ENCODE measurements at regions not wholly inside any gene's neighbourhood (a gene's known extent, or its start where the extent isn't known, plus 50 kb on each side); places are given as distances from the start of the nearest gene placed in this dataset.
A peak's percentile ranks its signal among the peaks of the same experiment; 100 is the strongest.

DNA sequence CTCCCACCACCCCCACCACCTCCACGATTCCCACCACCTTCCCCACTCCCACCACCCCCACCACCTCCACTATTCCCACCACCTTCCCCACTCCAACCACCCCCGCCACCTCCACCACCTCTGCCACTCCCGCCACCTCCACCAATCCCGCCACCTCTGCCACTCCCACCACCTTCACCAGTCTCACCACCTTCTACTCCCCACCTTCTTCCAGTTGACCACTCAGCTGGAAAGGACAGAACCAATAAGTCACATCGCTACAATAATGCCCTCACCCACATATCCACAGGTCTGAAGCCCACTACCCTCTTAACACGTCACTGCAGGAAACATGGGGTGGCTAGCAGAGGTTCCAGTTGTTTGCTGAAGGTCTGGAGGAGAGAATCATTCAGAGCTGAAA, 93.5 kb upstream of the PAX2 start:
- Mint-ChIP-seq H3K36me3 (ENCODE audit: low read depth) (no peaks in the 10 kb centered on the region), H3K4me3 (no peak overlapping the region), H3K9me3 (no peaks in the 10 kb centered on the region), H3K4me1 (ENCODE audit: low read depth) (peaks cover 27% of the 10 kb centered on the region), H3K27ac (no peak overlapping the region), H3K27me3 (peaks cover 78% of the 10 kb centered on the region)
- intact Hi-C loops (cut with micrococcal nuclease), result no loop called here

DNA sequence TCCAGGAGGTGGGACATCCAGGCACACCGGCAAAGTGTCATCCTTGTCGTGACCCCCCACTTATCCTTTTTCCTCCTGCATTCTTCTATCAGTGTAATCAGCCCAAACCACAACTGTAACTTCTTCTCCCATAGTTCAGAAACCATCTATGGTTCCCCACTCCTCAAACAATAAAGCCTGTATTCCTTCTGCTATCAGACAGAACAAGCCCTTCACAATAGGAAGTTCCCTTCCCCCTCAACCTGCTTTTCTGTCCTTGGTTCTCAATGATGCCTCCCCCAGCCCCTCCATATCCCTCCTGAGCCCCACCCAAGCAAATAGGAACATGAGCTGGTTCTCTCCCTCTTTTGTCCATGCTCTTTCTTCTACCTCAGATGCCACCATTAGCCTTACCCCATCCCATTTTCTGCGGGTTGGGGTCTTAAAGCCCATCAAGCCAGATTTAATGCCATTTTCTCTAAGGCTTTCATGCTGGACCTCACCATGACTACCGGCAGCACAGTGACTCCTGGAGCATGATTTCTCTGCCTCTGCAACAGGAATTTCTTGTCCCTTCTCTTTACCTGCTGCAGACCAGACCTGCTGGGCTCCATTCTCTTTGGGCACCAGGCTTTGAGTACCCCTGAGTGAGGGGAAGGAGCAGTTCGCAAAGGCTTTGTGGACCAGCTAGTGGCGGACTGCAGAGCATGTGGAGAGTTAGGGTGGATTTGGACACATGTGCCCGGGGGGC, 92.8 kb upstream of the PAX2 start:
- H3K27ac Mint-ChIP-seq, result no peak overlapping the region
- H3K4me1 Mint-ChIP-seq (ENCODE audit: low read depth), result peaks cover 27% of the 10 kb centered on the region
- intact Hi-C loops (cut with micrococcal nuclease), result no loop called here
- no peaks in the 10 kb centered on the region for H3K9me3 Mint-ChIP-seq
- peaks cover 78% of the 10 kb centered on the region for H3K27me3 Mint-ChIP-seq
- no peak overlapping the region for H3K4me3 Mint-ChIP-seq
- no peaks in the 10 kb centered on the region for H3K36me3 Mint-ChIP-seq (ENCODE audit: low read depth)

DNA sequence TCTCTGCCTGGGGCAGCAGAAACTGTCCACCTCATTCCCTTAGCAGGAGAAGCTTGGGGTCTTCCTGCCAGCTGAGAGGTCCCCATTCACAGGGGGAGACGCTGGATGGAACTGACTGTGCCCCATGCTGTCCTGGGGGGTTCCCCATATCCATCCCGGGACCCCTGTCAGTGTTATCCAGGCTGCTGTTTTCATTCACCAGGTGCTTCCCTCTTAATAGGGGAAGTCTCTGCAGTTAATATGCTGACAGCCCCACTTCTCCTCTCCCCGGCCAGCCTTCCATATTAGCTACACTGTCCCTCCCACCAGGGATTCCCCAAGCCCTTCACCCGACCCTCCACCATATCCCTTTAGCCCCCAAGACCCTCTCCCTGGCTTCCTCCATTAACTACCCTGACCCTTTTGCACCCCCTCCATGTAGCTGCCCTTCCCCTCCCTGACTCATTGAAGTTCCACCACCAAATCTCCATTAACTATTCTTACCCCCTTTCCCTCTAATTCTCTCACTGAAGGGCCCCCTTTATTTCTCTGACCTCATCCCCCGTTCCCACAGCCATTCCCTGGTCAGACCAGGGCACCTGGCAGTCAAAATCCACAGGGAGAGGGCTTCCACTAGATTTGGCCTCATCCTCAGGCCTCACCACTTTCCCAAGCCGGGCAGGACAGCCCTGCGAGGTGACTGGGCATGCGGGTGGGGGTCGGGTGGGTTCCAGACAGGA, 92.0 kb upstream of the PAX2 start:
- intact Hi-C loops (cut with micrococcal nuclease), result no loop called here
- no peak overlapping the region for H3K4me3 Mint-ChIP-seq

DNA sequence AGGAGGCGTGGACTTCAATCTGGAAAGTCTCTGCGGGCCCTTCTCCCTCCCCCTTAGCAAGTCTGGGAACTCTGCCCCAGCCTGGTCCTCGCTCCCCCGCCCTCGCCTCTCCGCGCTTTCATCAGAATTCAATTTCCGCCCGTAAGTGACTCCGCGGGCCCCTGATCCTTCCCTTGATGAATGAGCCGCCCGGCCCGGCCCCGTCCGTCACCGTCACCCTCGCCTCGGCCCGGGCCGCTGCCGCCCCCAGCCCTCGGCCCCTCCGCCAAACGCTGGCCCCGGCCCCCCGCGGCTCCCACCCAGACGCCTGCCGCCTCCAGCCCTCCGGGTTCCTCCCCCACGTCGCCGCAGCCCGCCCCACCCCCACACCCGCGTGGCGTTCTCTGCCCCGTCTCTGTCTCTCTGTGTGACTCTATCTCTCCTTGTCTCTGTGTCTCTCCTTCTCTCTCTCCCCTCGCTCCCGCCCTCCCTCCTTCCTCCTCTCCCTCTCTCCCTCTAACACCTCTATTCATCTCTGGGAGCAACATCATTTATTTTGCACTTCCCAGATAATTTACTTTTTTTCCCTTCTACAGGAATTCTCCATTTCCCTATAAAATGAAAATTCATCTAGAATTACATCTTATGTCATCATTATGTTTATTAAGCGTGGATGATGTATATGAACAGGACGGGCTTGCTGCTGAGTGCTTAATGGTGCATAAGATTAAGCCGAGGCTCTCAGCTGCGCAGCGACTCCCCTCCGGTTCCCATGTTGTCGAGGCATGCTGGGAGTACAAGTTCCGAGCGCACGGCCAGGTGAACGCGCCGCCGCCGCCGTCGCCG, 91.2 kb upstream of the PAX2 start:
- intact Hi-C loops (cut with micrococcal nuclease), result no loop called here
- Mint-ChIP-seq H3K9me3 (no peaks in the 10 kb centered on the region), H3K36me3 (ENCODE audit: low read depth) (no peaks in the 10 kb centered on the region), H3K27ac (no peak overlapping the region), H3K4me3 (peak overlapping the region; percentile 25), H3K27me3 (peaks cover 80% of the 10 kb centered on the region), H3K4me1 (ENCODE audit: low read depth) (peaks cover 27% of the 10 kb centered on the region)

More for the DNA sequence above, 92.0 kb upstream of the PAX2 start:
- H3K27ac Mint-ChIP-seq, result no peak overlapping the region
- peaks cover 78% of the 10 kb centered on the region for H3K27me3 Mint-ChIP-seq
- peaks cover 27% of the 10 kb centered on the region for H3K4me1 Mint-ChIP-seq (ENCODE audit: low read depth)
- H3K36me3 Mint-ChIP-seq (ENCODE audit: low read depth), result no peaks in the 10 kb centered on the region
- no peaks in the 10 kb centered on the region for H3K9me3 Mint-ChIP-seq

DNA sequence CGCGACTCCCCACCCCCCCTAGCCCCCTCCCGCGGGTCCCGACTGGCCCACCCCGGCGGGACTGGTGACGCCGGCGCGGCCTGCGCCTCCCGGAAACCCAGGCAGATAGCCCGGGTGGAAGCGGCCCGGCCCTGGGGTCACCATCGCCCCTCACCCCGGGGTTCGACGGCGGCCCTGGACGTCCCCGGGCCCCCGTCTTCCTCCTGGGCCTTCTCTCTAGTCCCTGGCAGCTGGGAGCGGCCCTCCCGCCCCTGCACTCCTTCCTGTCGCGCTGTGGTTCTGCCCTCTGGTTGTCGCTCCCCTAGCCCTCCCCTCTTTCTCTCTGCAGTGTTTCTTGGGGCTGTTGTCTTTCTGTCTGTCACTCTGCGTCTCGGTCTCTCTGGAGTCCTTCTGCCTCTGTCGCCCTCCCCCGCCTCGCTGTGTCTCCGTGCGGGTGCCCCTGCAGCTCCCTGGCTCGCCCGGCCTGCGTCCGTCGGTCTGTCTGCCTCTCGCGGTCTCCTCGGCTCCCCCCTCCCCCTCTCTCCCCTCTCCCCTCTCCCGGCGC, 90.5 kb upstream of the PAX2 start:
- Mint-ChIP-seq H3K27ac (no peak overlapping the region), H3K36me3 (ENCODE audit: low read depth) (no peaks in the 10 kb centered on the region), H3K4me3 (peak overlapping the region; percentile 30), H3K27me3 (peaks cover 82% of the 10 kb centered on the region), H3K9me3 (no peaks in the 10 kb centered on the region), H3K4me1 (ENCODE audit: low read depth) (peaks cover 27% of the 10 kb centered on the region)
- intact Hi-C loops (cut with micrococcal nuclease), result no loop called here

DNA sequence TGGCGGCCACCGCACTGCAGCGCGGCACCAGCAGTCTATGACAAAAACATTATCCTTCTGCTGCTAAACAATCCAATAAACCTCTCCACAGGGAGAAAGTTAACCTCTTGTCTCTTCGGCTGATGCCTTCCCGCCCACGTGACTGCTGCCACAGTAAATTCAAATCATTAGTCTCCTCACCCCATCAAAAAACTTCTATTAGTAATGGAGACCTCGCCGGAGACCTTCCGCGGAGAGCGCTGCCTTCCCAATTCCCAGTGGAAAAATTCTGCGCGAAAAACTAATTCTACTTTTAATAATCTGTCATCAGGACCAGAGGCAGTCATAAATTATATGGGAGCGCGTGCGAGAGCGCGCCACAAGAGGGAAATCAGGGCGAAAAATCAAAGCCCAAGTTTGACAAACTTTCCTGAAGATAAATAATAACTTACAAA, 90.0 kb upstream of the PAX2 start:
- Mint-ChIP-seq H3K27ac (no peak overlapping the region), H3K36me3 (ENCODE audit: low read depth) (no peaks in the 10 kb centered on the region), H3K27me3 (peaks cover 83% of the 10 kb centered on the region), H3K9me3 (no peaks in the 10 kb centered on the region), H3K4me1 (ENCODE audit: low read depth) (peaks cover 27% of the 10 kb centered on the region), H3K4me3 (no peak overlapping the region)
- intact Hi-C loops (cut with micrococcal nuclease), result no loop called here

DNA sequence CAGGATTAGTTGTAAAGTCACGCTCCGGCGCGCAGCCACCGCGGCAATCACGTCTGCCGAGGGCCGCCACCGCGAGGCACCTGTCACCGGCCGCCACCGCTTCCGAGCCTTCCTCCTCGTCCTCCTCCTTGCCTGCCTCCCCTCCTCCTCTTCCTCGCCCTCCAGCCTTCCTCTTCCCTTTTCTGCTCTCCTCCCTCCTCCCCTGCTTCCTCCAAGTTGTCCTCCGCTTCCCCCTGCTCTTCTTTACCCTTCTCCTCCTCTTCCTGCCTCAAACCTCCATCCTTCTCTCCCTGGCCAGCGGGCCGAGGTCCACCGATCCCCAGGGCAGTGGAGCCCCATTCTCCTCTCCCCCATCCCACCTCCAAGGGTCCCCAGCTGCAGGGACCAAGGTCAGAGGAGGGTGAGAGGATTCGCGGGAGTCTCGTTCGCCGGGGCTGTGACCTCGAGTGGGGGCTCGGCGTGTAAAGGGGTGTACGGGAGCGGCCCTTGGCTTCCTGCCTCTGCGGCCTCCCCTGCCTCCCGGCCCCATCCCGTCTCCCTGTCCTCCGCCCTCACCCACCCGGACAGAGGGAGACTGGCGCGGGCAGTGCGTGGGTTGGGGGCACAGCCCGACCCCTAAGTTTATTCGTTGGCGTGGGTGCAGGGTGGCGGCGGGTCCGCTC, 89.5 kb upstream of the PAX2 start:
- peaks cover 27% of the 10 kb centered on the region for H3K4me1 Mint-ChIP-seq (ENCODE audit: low read depth)
- no peaks in the 10 kb centered on the region for H3K36me3 Mint-ChIP-seq (ENCODE audit: low read depth)
- no peaks in the 10 kb centered on the region for H3K9me3 Mint-ChIP-seq
- H3K27ac Mint-ChIP-seq, result no peak overlapping the region
- intact Hi-C loops (cut with micrococcal nuclease), result no loop called here
- H3K4me3 Mint-ChIP-seq, result no peak overlapping the region
- peaks cover 84% of the 10 kb centered on the region for H3K27me3 Mint-ChIP-seq

DNA sequence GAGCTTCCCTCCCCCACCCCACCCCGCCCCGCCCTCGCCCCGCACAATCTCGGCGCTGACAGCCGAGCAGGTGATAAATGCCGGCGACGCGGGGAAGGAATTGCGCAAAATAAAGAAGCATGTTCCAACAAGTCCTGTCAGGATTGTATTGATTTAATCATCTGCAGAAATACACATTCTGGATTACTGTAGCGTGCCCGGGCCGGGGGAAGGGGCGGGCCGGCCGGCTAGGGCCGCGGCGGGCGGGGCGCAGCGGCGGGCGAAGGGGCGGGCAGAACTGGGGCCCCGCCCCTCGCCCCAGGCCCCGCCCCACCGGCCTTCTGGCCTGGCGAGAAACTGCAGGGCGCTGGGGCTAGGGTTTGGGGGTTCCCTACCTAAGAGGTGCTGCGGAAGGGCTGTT, 88.9 kb upstream of the PAX2 start:
- H3K27me3 Mint-ChIP-seq, result peaks cover 89% of the 10 kb centered on the region
- H3K4me1 Mint-ChIP-seq (ENCODE audit: low read depth), result peaks cover 27% of the 10 kb centered on the region
- H3K36me3 Mint-ChIP-seq (ENCODE audit: low read depth), result no peaks in the 10 kb centered on the region
- no peaks in the 10 kb centered on the region for H3K9me3 Mint-ChIP-seq
- no peak overlapping the region for H3K27ac Mint-ChIP-seq
- no peak overlapping the region for H3K4me3 Mint-ChIP-seq
- intact Hi-C loops (cut with micrococcal nuclease), result no loop called here

DNA sequence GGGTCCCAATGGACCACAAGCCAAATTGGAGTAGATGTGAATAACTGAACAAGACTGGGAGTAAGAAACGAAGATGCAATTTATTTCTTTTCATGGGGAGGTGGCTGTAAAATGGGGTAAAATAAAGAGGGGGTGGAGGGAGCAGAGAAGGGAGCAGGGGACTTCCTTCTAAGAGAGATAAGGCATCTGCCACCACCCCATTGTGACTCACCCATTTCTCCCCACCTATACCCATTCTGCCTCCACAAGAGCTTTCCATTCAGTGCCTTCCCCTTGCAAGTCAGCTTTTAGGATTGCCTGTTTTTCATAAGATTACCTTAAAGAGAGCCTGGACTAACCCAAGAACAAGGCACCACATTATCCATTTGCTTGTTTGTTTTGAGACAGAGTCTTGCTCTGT, 87.1 kb upstream of the PAX2 start:
- H3K9me3 Mint-ChIP-seq, result no peaks in the 10 kb centered on the region
- intact Hi-C loops (cut with micrococcal nuclease), result no loop called here
- no peaks in the 10 kb centered on the region for H3K36me3 Mint-ChIP-seq (ENCODE audit: low read depth)
- no peak overlapping the region for H3K4me3 Mint-ChIP-seq
- peaks cover 25% of the 10 kb centered on the region for H3K4me1 Mint-ChIP-seq (ENCODE audit: low read depth)
- H3K27me3 Mint-ChIP-seq, result peaks cover 90% of the 10 kb centered on the region
- H3K27ac Mint-ChIP-seq, result no peak overlapping the region

DNA sequence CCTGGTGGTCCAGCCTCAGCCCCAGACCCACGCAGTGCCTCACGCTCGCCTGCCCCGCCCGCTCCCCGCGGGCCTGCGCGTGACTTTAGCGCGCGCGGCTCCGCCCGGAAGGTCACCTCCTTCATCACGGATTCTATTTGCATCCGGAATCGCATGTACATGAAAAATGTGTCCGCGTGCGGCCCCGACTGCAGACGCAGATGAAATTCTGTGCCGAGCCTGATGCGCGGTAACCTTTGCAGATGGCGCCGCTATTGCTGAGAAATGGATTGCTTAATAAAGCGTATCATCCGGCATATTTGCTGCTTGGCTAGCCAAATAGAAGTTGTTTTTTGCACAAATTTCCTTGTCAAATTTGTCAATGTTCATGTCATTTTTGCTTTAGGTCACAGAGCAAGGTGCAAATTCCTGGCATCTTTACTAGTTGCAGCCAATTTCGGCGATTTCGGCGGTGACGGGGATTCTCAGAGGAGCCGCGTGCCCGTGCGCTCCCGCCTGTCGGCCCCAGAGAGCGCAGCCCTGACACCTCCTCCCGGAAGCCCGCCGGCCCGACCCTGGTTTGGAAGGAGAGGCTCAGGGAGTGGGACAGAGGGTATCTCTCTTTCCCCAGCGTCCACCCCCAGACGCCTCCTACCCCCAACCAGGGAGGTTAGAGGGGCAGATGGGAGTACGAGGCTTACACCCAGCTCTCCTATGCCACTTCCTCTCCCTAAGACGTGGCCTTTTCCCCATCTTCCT, 85.9 kb upstream of the PAX2 start:
- peaks cover 86% of the 10 kb centered on the region for H3K27me3 Mint-ChIP-seq
- H3K9me3 Mint-ChIP-seq, result no peaks in the 10 kb centered on the region
- intact Hi-C loops (cut with micrococcal nuclease), result no loop called here
- no peak overlapping the region for H3K27ac Mint-ChIP-seq
- H3K36me3 Mint-ChIP-seq (ENCODE audit: low read depth), result no peaks in the 10 kb centered on the region
- H3K4me1 Mint-ChIP-seq (ENCODE audit: low read depth), result peaks cover 15% of the 10 kb centered on the region
- no peak overlapping the region for H3K4me3 Mint-ChIP-seq

DNA sequence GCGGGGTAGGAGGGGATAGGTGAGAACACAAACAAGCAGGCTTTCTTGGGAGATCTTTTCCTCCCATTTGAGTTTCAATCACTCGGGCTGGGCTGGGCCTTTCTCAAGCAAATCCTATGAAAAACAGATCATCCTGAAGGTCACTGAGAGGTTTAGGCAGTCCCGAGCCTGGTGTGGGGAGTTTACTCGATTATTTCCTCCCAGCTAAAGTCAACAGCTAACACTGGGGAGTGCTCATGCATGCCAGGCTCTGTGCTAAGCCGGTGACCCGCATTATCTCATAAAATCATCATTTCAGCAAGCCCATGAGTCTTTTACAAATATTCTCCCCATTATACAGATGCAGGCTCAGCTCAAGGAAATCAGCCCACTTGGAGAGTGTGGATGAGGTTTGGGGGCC, 85.0 kb upstream of the PAX2 start:
- peaks cover 86% of the 10 kb centered on the region for H3K27me3 Mint-ChIP-seq

DNA sequence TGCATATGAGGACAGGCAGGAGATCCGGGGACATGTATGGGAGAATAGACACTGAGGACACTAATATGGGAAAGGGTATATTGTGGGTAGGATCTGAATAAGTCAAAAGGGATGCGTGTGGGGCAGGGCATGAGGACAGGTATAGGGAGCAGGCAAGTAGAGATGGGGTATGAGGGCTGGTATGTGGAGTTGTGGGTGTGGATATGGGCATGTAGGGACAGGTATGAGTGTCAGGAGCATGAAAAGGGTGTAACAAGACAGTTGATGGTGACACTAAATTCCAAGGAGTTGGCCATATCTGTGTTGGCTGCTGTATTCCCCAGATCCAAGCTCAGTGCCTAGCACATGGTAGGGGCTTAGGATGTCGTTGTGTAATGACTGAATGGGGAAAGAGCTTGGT, 84.4 kb upstream of the PAX2 start:
- Mint-ChIP-seq H3K27ac (no peak overlapping the region), H3K4me3 (no peak overlapping the region), H3K27me3 (peaks cover 80% of the 10 kb centered on the region), H3K36me3 (ENCODE audit: low read depth) (no peaks in the 10 kb centered on the region), H3K4me1 (ENCODE audit: low read depth) (peaks cover 2% of the 10 kb centered on the region), H3K9me3 (no peaks in the 10 kb centered on the region)
- intact Hi-C loops (cut with micrococcal nuclease), result no loop called here

More for the DNA sequence above, 85.0 kb upstream of the PAX2 start:
- no peaks in the 10 kb centered on the region for H3K36me3 Mint-ChIP-seq (ENCODE audit: low read depth)
- intact Hi-C loops (cut with micrococcal nuclease), result no loop called here
- no peak overlapping the region for H3K27ac Mint-ChIP-seq
- H3K9me3 Mint-ChIP-seq, result no peaks in the 10 kb centered on the region
- H3K4me3 Mint-ChIP-seq, result no peak overlapping the region
- peaks cover 8% of the 10 kb centered on the region for H3K4me1 Mint-ChIP-seq (ENCODE audit: low read depth)

DNA sequence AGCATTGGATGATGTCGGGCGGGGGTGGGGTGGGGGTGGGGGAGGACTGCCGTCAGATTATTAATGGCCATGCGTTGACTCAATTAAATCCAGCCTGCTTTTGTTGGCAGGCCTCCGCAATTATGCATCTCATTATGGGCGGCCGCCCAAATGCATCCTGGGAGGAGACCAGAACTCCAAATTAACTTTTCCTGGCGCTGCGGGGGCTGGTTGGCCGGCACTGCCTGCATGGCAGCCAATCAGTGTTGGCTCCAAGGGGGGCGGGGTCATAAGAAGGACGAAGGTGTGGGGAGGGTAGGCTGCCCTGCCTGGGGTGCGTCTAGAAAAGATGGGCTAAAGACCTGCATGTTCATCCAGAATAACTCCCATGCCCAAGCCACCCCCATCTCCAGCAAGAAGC, 83.9 kb upstream of the PAX2 start:
- H3K4me3 Mint-ChIP-seq, result no peak overlapping the region
- H3K27me3 Mint-ChIP-seq, result peaks cover 77% of the 10 kb centered on the region
- H3K4me1 Mint-ChIP-seq (ENCODE audit: low read depth), result no peaks in the 10 kb centered on the region
- H3K36me3 Mint-ChIP-seq (ENCODE audit: low read depth), result no peaks in the 10 kb centered on the region
- no peaks in the 10 kb centered on the region for H3K9me3 Mint-ChIP-seq
- intact Hi-C loops (cut with micrococcal nuclease), result no loop called here
- no peak overlapping the region for H3K27ac Mint-ChIP-seq

All from dendritic cell treated with granulocyte-macrophage colony-stimulating factor and Interleukin-4, amounts not matched to agents 40 ng/mL and 50 ng/mL, for 4 days (primary cell).